Type B pancreatic cell (in vitro differentiated cells): ENCODE measurements at regions not wholly inside any gene's neighbourhood (a gene's known extent, or its start where the extent isn't known, plus 50 kb on each side); places are given as distances from the start of the nearest gene placed in this dataset.
"Not testable (repeated sequence)": the region's sequence is repeated elsewhere in the genome, so short reads cannot be mapped to it uniquely, and the experiment has no call there.

Source experiments
- DNase-seq: peaks from one replicate; pipeline ENCODE4 v3.0.0; 2021; ENCODE audit warnings: mixed read lengths; ENCODE audit not compliant: unreplicated experiment; ENCODE audit errors: extremely low spot score
- H3K27ac Mint-ChIP-seq: 2 replicates; pipeline ENCODE4 v1.8.0; 2021; ENCODE audit warnings: mild to moderate bottlenecking, mixed read lengths
- H3K27me3 Mint-ChIP-seq: 2 replicates; pipeline ENCODE4 v1.8.0; 2021; ENCODE audit warnings: mixed read lengths
- H3K36me3 Mint-ChIP-seq: 2 replicates; pipeline ENCODE4 v1.8.0; 2021; ENCODE audit warnings: mixed read lengths
- H3K4me1 Mint-ChIP-seq: one replicate; pipeline ENCODE4 v1.8.0; 2021; ENCODE audit warnings: mixed read lengths; ENCODE audit not compliant: unreplicated experiment
- H3K4me3 Mint-ChIP-seq: 2 replicates; pipeline ENCODE4 v1.8.0; 2021; ENCODE audit warnings: mild to moderate bottlenecking, mixed read lengths
- H3K9me3 Mint-ChIP-seq: 2 replicates; pipeline ENCODE4 v1.8.0; 2021; ENCODE audit warnings: mixed read lengths
- TF ChIP-seq, protein P1 (sequence below): fragments of 200-600 bp; sonication (generic); conservative IDR thresholded peaks from 2 replicates; pipeline ENCODE4 v1.5.0; 2021; ENCODE audit warnings: antibody characterized with exemption, mild to moderate bottlenecking

DNA sequence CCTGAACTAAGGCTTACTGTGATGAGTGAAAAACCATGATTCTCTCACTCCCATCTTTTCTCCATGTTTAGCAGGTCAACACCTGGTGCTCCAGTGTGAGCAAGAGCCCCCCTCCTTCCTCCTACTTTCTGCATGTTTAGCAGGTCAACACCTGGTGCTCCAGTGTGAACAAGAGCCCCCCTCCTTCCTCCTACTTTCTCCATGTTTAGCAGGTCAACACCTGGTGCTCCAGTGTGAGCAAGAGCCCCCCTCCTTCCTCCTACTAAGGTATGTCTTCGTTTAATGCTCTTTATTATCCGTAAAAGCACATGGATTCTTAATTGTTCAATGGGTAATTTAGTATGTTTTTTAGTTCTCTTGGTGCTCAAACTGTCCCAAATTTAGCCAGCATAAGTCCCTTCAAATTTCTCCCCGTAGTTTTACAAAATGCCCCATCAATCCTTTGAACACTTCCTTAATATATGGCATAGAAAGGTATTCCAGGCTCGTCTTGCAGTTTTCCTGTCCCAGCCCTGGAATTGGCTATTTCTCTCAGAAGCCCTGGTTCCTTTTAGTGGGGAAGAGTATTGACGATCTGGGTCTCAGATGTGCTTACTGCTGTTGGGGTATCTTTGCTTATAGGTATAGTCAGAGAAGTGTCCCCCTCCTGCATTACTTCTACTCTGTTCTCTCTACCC lies 760.8 kb upstream of the TPTE start:
- H3K9me3 Mint-ChIP-seq: no peaks in the 10 kb centered on the region
- no peaks in the 10 kb centered on the region for H3K27me3 Mint-ChIP-seq
- DNase-seq: no peak
- no peaks in the 10 kb centered on the region for H3K4me1 Mint-ChIP-seq
- H3K4me3 Mint-ChIP-seq: no peak overlapping the region
- no peaks in the 10 kb centered on the region for H3K36me3 Mint-ChIP-seq
- TF ChIP-seq, protein P1, sequence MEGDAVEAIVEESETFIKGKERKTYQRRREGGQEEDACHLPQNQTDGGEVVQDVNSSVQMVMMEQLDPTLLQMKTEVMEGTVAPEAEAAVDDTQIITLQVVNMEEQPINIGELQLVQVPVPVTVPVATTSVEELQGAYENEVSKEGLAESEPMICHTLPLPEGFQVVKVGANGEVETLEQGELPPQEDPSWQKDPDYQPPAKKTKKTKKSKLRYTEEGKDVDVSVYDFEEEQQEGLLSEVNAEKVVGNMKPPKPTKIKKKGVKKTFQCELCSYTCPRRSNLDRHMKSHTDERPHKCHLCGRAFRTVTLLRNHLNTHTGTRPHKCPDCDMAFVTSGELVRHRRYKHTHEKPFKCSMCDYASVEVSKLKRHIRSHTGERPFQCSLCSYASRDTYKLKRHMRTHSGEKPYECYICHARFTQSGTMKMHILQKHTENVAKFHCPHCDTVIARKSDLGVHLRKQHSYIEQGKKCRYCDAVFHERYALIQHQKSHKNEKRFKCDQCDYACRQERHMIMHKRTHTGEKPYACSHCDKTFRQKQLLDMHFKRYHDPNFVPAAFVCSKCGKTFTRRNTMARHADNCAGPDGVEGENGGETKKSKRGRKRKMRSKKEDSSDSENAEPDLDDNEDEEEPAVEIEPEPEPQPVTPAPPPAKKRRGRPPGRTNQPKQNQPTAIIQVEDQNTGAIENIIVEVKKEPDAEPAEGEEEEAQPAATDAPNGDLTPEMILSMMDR: no peak
- H3K27ac Mint-ChIP-seq: no peak overlapping the region

DNA sequence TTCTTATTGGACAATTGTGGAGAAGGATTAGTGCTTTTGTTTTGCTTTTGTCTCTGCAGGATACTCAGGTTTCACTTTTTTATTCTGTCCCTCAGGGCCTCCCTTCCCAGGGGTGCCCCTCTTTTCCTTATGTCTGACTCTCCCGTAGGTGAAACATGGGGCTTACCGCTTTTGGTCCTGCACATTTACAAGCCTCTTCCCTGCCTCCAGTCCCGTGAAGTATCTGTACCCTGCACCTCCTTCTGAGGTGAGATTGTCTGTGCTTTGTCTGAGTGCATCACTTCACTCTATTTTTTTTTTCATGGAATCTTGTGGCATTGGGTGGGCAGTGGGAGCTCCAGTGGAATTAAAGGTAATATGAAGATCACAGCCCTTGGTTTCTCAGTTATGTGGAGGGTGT lies 758.1 kb upstream of the TPTE start:
- no peak overlapping the region for H3K4me3 Mint-ChIP-seq
- H3K36me3 Mint-ChIP-seq: no peaks in the 10 kb centered on the region
- no peaks in the 10 kb centered on the region for H3K4me1 Mint-ChIP-seq
- H3K27me3 Mint-ChIP-seq: no peaks in the 10 kb centered on the region
- DNase-seq: no peak
- no peak overlapping the region for H3K27ac Mint-ChIP-seq
- TF ChIP-seq, protein P1: no peak
- H3K9me3 Mint-ChIP-seq: no peaks in the 10 kb centered on the region

DNA sequence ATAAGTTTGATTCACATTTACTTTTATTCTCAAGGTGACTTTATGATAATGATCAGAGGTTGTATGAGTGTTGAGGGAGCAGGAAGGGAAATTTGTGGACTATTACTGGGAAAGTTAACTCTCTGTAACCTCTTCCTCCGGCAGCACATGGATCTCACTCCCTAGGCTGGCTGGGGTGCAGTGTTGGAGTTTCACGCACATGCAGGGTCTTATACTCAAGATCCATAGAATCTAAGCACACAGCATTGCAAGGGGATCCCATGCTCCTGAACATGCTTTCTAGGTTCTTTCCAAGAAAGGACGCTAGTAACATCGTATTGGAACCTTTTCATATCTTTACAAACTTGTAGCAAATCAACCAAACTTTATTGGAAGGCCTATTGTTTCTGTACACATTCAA lies 757.6 kb upstream of the TPTE start:
- Mint-ChIP-seq H3K36me3 (no peaks in the 10 kb centered on the region), H3K4me3 (no peak overlapping the region), H3K9me3 (no peaks in the 10 kb centered on the region), H3K27me3 (no peaks in the 10 kb centered on the region), H3K4me1 (no peaks in the 10 kb centered on the region), H3K27ac (no peak overlapping the region)
- no peak for DNase-seq
- TF ChIP-seq, protein P1: no peak

DNA sequence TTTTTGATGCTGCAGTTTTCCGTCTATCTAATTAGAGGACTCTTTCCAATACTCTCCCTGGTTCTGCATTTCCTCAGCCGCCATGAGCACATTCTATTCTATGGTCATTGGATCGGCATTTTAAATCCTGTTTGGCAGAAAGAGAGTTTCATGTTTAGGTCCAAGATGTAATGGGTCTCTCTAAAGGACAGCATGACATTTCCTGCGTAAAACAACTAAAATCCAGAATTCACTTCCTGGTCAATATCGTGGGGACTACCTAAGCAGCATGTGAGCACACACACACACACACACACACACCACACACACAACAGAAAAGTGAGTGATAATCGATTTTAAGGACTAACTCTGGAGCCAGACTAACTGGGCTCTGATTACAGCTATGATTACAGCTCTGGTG lies 757.1 kb upstream of the TPTE start:
- not testable (repeated sequence) for H3K9me3 Mint-ChIP-seq, H3K36me3 Mint-ChIP-seq, H3K27ac Mint-ChIP-seq, H3K4me1 Mint-ChIP-seq, H3K27me3 Mint-ChIP-seq, DNase-seq, H3K4me3 Mint-ChIP-seq

DNA sequence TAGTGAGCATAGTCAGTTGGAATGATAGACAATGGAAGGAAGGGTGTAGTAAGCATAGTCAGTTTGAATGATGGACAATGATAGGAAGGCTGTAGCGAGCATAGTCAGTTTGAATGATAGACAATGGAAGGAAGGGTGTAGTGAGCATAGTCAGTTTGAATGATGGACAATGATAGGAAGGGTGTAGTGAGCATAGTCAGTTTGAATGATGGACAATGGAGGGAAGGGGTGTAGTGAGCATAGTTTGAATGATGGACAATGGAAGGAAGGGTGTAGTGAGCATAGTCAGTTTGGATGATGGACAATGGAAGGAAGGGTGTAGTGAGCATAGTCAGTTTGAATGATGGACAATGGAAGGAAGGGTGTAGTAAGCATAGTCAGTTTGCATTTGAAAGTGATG lies 755.8 kb upstream of the TPTE start:
- H3K27ac Mint-ChIP-seq, H3K4me3 Mint-ChIP-seq, H3K36me3 Mint-ChIP-seq, DNase-seq, H3K4me1 Mint-ChIP-seq, H3K9me3 Mint-ChIP-seq, H3K27me3 Mint-ChIP-seq: not testable (repeated sequence)

DNA sequence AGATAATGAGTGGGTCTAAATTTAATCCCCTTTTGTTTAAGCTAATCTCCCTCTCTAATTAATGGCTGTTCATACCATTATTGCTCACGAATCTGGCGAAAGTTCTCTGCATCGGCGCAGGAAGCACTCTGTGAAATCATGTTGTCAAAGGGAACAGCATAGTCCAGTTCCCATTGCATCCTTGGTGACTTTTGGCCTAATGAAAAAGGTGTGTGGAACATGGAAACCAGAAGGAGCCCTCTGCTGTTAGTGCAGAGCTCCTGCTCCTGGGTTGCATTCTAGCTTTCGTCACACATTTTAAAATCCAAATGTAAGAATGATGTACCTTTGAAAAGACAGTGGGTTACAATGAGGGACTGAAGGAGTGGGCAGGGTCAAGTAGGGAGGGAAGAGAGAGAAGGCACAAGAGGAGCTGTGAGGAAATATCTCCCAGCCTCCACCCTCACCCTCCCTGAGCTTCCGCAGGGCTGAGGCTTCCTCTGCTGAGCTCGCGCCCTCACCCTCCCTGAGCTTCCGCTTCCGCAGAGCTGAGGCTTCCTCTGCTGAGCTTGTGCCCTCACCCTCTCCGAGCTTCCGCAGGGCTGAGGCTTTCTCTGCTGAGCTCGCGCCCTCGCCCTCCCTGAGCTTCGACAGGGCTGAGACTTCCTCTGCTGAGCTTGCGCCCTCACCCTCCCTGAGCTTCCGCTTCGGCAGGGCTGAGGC lies 754.3 kb upstream of the TPTE start:
- H3K27ac Mint-ChIP-seq, H3K4me1 Mint-ChIP-seq, H3K27me3 Mint-ChIP-seq, H3K36me3 Mint-ChIP-seq, H3K9me3 Mint-ChIP-seq, H3K4me3 Mint-ChIP-seq, DNase-seq: not testable (repeated sequence)

DNA sequence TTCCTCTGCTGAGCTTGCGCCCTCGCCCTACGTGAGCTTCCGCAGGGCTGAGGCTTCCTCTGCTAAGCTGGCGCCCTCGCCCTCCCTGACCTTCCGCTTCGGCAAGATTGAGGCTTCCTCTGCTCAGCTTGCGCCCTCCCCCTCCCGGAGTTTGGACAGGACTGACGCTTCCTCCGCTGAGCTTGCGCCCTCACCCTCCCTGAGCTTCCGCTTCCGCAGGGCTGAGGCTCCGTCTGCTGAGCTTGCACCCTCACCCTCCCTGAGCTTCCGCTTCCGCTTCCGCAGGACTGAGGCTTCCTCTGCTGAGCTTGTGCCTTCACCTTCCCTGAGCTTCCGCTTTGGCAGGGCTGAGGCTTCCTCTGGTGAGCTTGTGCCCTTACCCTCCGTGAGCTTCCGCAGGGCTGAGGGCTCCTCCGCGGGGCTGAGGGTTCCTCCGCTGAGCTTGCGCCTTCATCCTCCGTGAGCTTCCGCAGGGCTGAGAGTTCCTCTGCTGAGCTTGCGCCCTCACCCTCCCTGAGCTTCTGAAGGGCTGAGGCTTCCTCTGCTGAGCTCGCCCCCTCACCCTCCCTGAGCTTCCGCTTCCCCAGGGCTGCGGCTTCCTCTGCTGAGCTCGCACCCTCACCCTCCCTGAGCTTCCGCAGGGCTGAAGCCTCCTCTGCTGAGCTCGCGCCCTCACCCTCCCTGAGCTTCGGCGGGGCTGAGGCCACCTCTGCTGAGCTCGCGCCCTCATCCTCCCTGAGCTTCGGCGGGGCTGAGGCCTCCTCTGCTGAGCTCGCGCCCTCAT lies 753.6 kb upstream of the TPTE start:
- TF ChIP-seq, protein P1: no peak
- no peak overlapping the region for H3K4me3 Mint-ChIP-seq
- H3K9me3 Mint-ChIP-seq: no peaks in the 10 kb centered on the region
- H3K27ac Mint-ChIP-seq: no peak overlapping the region
- no peaks in the 10 kb centered on the region for H3K4me1 Mint-ChIP-seq
- DNase-seq: no peak
- no peaks in the 10 kb centered on the region for H3K36me3 Mint-ChIP-seq
- no peaks in the 10 kb centered on the region for H3K27me3 Mint-ChIP-seq

DNA sequence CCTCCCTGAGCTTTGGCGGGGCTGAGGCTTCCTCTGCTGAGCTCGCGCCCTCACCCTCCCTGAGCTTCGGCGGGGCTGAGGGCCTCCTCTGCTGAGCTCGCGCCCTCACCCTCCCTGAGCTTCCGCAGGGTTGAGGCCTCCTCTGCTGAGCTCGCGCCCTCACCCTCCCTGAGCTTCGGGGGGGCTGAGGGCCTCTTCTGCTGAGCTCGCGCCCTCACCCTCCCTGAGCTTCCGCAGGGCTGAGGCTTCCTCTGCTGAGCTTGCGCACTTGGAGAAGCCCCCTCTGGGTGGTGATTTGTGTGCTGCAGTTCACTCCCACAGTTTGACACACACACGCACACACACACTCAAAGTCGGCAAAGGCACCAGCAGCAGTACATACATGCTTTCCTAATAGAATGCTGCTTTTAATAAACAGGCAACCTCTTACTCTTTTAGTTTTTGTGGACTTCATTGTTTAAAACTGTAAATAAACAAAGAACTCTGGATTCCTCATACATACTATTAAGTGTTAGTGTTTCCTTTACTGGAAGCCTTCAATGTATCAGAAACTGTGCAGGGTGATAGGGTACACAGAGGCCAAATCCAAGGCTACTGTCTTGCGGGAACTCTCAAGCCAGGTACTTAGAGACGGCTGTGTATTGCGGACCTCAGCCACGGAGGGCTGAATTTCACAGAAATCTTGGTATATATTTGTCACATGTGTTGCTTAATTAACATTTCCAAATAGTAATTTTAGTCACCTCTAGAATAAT lies 752.8 kb upstream of the TPTE start:
- DNase-seq, H3K9me3 Mint-ChIP-seq, H3K27ac Mint-ChIP-seq, H3K4me1 Mint-ChIP-seq, H3K27me3 Mint-ChIP-seq, H3K4me3 Mint-ChIP-seq, H3K36me3 Mint-ChIP-seq: not testable (repeated sequence)

DNA sequence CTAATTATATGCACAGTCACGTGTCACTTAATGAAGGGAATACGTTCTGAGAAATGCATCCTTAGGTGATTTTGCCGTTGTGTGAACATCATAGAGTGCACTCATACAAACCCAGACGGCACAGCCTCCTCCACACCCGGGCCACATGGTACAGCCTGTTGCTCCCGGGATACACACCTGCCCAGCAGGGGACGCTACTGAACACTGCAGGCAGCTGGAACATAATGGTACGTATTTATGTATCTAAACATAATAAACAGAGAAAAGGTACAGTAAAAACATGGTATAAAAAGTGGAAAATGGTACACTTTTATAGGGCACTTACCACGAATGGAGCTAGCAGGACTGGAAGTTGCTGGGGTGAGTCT lies 752.3 kb upstream of the TPTE start:
- not testable (repeated sequence) for H3K27me3 Mint-ChIP-seq, H3K4me3 Mint-ChIP-seq, DNase-seq, H3K4me1 Mint-ChIP-seq, H3K9me3 Mint-ChIP-seq, H3K36me3 Mint-ChIP-seq, H3K27ac Mint-ChIP-seq
